ENCODE measurements at regions not wholly inside any gene's neighbourhood (a gene's known extent, or its start where the extent isn't known, plus 50 kb on each side); places are given as distances from the start of the nearest gene placed in this dataset.

DNA sequence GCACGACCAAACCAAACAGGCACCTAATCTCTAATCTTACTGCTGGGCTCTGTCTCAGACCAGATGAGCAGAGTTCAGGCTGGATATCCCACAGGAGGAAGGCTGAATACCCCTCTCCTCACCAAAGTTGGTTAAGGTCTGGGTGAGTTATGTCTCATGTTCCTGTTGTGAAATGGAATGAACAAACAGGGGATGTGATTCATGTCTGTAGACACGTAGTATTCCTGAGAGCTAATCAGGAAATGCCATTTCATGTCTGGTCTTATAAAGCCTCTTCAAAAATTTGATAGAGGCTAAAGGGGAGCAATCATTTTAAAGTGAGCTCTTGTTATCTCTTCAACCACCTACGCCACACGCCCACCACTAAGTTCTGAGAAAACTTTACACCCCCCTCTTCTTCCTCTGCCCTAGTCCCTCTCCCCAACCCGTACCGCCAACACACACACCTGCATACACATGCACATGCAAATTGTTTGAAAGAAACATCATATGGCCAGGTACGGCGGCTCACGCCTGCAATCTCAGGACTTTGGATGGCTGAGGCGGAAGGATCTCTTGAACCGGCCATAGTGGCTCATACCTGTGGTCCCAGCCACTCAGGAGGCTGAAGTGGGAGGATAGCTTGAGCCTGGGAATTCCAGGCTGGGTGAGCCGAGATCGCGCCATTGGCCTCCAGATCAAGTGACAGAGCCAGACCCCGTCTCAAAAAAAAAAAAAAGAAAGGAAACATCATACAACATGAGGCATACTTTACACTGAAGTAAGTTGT is 69.8 kb upstream of the RAI14 start:
- Histone ChIP-seq H3K36me3 (no peaks in the 10 kb centered on the region), H3K9me3 (no peaks in the 10 kb centered on the region), H3K27ac (no peak overlapping the region), H3K4me1 (no peaks in the 10 kb centered on the region), H3K27me3 (no peaks in the 10 kb centered on the region), H3K4me3 (no peak overlapping the region)
- no peak for DNase-seq (ENCODE audit: low spot score in 2 of 2)
- TF ChIP-seq CTCF (IDR thresholded peaks at IDR 0.05) = no peak
- intact Hi-C loops (cut with DNase I) = no loop called here

DNA sequence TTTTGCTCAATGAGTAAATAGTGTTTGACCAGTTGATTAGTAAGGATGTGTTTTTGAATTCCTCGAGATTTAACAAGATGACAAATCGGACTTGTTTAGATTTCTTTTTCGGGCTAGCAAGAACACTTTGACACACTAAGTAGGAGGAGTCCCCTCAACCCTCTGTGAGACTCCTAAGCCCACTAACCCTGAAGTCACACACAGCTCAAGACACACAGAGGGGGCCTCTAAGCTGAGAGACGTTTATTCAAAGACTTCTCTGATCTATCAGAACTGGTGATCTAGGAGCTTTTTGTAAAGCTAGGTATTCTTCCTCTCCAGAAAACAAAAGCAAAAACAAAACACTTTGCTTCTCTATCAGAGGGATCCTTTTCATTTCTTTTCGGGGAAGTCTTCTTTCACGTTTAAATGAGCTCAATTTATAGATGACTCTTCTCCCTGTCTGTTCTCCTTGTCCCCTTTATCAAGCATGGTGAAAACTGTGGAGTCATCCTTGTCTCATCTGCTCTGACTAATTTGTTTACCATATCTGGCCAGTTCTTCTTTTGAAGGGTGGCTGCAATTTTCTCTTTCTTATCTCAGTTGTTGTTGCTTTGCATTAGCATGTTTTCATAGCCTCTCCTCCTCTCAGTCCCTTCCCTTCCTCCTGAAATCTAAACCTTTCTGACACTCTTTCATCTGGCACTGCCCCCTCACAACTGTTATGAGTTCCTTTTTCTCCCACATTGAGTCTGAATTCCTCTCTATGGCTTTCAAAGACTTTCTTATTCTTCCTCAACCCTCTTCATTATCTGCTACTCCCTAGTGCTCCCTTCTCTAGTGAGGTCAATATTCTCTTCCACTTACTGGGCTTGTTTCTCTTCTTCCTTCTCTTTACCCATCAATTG is 68.5 kb upstream of the RAI14 start:
- intact Hi-C loops (cut with DNase I) = no loop called here
- H3K36me3 ChIP-seq = no peaks in the 10 kb centered on the region
- no peak for DNase-seq (ENCODE audit: low spot score in 2 of 2)
- no peak for TF ChIP-seq CTCF (IDR thresholded peaks at IDR 0.05)
- H3K4me3 ChIP-seq = no peak overlapping the region
- H3K27ac ChIP-seq = no peak overlapping the region
- no peaks in the 10 kb centered on the region for H3K4me1 ChIP-seq
- H3K9me3 ChIP-seq = no peaks in the 10 kb centered on the region
- H3K27me3 ChIP-seq = no peaks in the 10 kb centered on the region

DNA sequence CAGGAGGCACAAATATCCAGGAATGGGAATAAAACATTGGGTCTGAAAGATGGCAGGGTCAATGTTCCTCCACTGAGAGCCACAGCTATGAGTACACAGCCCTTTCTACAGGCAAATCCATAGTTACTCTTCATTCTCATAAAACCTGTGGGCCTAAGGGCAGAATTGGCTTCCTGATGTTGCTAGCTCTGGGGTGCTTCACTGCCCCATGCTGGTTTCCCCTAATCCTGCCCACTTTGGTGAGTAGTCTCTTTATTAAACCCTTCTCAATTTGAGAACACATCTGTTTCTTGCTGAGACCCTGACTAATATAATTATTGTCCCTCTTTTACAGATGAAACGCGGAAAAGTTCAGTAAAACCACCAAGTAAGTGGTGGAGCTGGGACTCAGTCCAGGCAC is 66.3 kb upstream of the RAI14 start:
- intact Hi-C loops (cut with DNase I) = no loop called here
- Histone ChIP-seq H3K27ac (no peak overlapping the region), H3K36me3 (no peaks in the 10 kb centered on the region), H3K9me3 (no peaks in the 10 kb centered on the region), H3K27me3 (no peaks in the 10 kb centered on the region), H3K4me1 (no peaks in the 10 kb centered on the region), H3K4me3 (no peak overlapping the region)
- no peak for TF ChIP-seq CTCF (IDR thresholded peaks at IDR 0.05)
- no peak for DNase-seq (ENCODE audit: low spot score in 2 of 2)

GRCh38 chr5:34591723-34592122 is 64.4 kb upstream of the RAI14 start:
- Histone ChIP-seq H3K4me3 (no peak overlapping the region), H3K27me3 (no peaks in the 10 kb centered on the region), H3K9me3 (no peaks in the 10 kb centered on the region), H3K36me3 (no peaks in the 10 kb centered on the region), H3K4me1 (no peaks in the 10 kb centered on the region), H3K27ac (no peak overlapping the region)
- DNase-seq (ENCODE audit: low spot score in 2 of 2) = no peak
- intact Hi-C loops (cut with DNase I) = no loop called here
- no peak for TF ChIP-seq CTCF (IDR thresholded peaks at IDR 0.05)

DNA sequence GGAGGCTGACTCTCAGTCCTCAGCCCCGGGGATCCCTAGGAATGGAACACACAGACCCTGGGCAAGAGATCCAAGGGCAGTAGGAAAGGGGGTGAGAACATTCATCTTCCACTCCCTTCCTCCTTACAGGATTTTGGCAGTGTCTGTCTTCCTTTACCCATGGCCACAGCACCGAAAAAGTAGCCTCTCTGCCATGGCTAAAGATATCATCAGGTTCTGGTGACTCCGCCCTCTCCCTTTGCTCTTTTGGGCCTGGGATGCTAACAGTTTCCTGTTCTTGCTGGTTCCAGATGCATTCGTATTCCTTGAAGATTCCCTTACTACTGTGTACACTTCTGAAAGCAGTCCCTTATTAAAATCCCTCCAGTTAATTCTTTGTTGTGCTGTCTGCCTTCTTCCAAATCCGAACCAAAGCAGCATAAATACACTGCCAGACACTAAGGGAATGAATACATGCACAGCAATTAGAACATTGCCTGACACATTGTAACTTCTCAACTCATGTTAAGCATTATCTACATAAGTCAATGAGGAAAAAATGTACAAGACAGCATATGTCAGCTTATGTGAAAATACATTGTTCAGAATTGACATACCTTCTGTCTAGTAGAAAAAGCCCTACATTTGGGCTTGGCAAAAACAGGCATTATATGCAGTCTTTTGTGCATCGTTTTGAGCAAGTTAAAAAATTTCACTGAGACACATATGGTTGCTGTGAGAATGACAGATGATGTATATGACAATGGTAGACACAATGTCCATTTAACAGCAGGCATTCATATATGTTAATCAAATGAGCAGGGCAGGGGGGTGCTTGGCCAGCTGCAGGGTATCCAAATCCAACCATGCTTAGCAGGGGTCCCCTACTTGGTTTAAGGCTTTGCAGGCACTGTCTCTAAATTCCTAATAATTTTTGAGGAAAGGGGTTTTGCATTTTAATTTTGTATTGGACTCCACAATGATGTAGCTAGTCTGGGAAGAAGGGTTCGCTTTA is 58.8 kb upstream of the RAI14 start:
- TF ChIP-seq CTCF (IDR thresholded peaks at IDR 0.05) = no peak
- Histone ChIP-seq H3K4me1 (peaks cover 0 to 16% of the 10 kb centered on the region in 2 donors), H3K27ac (peak overlapping the region in 1 of 2 donors; percentile 22), H3K4me3 (no peak overlapping the region), H3K36me3 (no peaks in the 10 kb centered on the region), H3K27me3 (no peaks in the 10 kb centered on the region), H3K9me3 (no peaks in the 10 kb centered on the region)
- no peak for DNase-seq (ENCODE audit: low spot score in 2 of 2)
- intact Hi-C loops (cut with DNase I) = loop anchor here (2.0 to 5.0 kb wide), 2 partner anchors 111 to 120 kb away; no protein-coding TSS in a partner anchor

All from ascending aorta (tissue), 2 donors.